ENCODE measurements at regions not wholly inside any gene's neighbourhood (a gene's known extent, or its start where the extent isn't known, plus 50 kb on each side); places are given as distances from the start of the nearest gene placed in this dataset.
A peak's percentile ranks its signal among the peaks of the same experiment; 100 is the strongest.
"Not testable (repeated sequence)": the region's sequence is repeated elsewhere in the genome, so short reads cannot be mapped to it uniquely, and the experiment has no call there.

- no peaks in the 10 kb centered on the region for H3K9me3 Mint-ChIP-seq
- Histone ChIP-seq H3K9me3 (ENCODE audit: control insufficient read depth, low read length) (no peaks in the 10 kb centered on the region), H3K9ac (ENCODE audit: extremely low read depth, low read length, poor library complexity, severe bottlenecking) (no peak overlapping the region), H3K4me3 (ENCODE audit: low read length) (no peak overlapping the region), H3K27me3 (ENCODE audit: control insufficient read depth, insufficient read depth, low read length, poor library complexity, severe bottlenecking) (no peaks in the 10 kb centered on the region), H3K4me1 (ENCODE audit: control insufficient read depth, insufficient read depth, low read length) (no peaks in the 10 kb centered on the region), H3K27ac (ENCODE audit: low read depth, low read length) (no peak overlapping the region), H3K36me3 (ENCODE audit: control insufficient read depth, insufficient read depth, low read length) (no peaks in the 10 kb centered on the region)
- peak; percentile 75 for TF ChIP-seq CTCF (conservative IDR thresholded peaks at IDR 0.05)
- no peak for DNase-seq
- H3K27me3 Mint-ChIP-seq (ENCODE audit: insufficient read depth), result no peaks in the 10 kb centered on the region
- no peaks in the 10 kb centered on the region for H3K4me1 Mint-ChIP-seq
- no peak overlapping the region for H3K27ac Mint-ChIP-seq
- no peaks in the 10 kb centered on the region for H3K36me3 Mint-ChIP-seq (ENCODE audit: low read depth)
- H3K4me3 Mint-ChIP-seq, result no peak overlapping the region
These were observed 221.6 kb downstream of the LRRK2 start for GRCh38 chr12:40446385-40446784.

DNA sequence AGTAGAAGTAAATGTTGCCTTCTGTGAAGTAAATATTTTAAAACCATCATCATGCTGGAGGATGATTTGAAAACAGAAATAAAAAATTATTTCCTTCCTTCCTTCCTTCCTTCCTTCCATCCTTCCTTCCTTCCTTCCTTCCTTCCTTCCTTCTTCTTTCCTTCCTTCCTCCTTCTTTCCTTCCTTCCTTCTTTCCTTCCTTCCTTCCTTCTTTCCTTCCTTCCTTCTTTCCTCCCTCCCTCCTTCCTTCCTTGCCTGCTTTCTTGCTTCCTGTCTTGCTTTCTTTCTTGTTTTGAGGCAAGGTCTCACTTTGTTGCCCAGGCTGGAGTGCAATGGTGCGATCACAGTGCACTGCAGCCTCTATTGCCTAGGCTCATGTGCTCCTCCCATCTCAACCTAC is 223.7 kb downstream of the LRRK2 start:
- not testable (repeated sequence) for DNase-seq; H3K9ac ChIP-seq (ENCODE audit: extremely low read depth, low read length, poor library complexity, severe bottlenecking); H3K27ac ChIP-seq (ENCODE audit: low read depth, low read length); H3K4me1 ChIP-seq (ENCODE audit: control insufficient read depth, insufficient read depth, low read length); H3K4me1 Mint-ChIP-seq; H3K4me3 Mint-ChIP-seq; H3K4me3 ChIP-seq (ENCODE audit: low read length); H3K36me3 Mint-ChIP-seq (ENCODE audit: low read depth); H3K9me3 ChIP-seq (ENCODE audit: control insufficient read depth, low read length); H3K27ac Mint-ChIP-seq; H3K36me3 ChIP-seq (ENCODE audit: control insufficient read depth, insufficient read depth, low read length); H3K27me3 ChIP-seq (ENCODE audit: control insufficient read depth, insufficient read depth, low read length, poor library complexity, severe bottlenecking); H3K9me3 Mint-ChIP-seq; H3K27me3 Mint-ChIP-seq (ENCODE audit: insufficient read depth)
- 60 to 86% methylated on average over 1 of the region's 1 CpG for WGBS, 2 experiments (ENCODE audit: insufficient coverage in 1 of 2, insufficient read length in 1 of 2)

- Mint-ChIP-seq H3K36me3 (ENCODE audit: low read depth) (no peaks in the 10 kb centered on the region), H3K9me3 (no peaks in the 10 kb centered on the region), H3K4me1 (no peaks in the 10 kb centered on the region), H3K4me3 (no peak overlapping the region), H3K27ac (no peak overlapping the region), H3K27me3 (ENCODE audit: insufficient read depth) (no peaks in the 10 kb centered on the region)
- no peaks in the 10 kb centered on the region for H3K4me1 ChIP-seq (ENCODE audit: control insufficient read depth, insufficient read depth, low read length)
- no peaks in the 10 kb centered on the region for H3K36me3 ChIP-seq (ENCODE audit: control insufficient read depth, insufficient read depth, low read length)
- no peaks in the 10 kb centered on the region for H3K9me3 ChIP-seq (ENCODE audit: control insufficient read depth, low read length)
- no peaks in the 10 kb centered on the region for H3K27me3 ChIP-seq (ENCODE audit: control insufficient read depth, insufficient read depth, low read length, poor library complexity, severe bottlenecking)
- no peak overlapping the region for H3K27ac ChIP-seq (ENCODE audit: low read depth, low read length)
- TF ChIP-seq CTCF (conservative IDR thresholded peaks at IDR 0.05), result no peak
- 90 to 100% methylated on average over 1 of the region's 1 CpG for WGBS, 2 experiments (ENCODE audit: insufficient coverage in 1 of 2, insufficient read length in 1 of 2)
- no peak overlapping the region for H3K9ac ChIP-seq (ENCODE audit: extremely low read depth, low read length, poor library complexity, severe bottlenecking)
- H3K4me3 ChIP-seq (ENCODE audit: low read length), result no peak overlapping the region
- DNase-seq, result no peak
These were observed 226.9 kb downstream of the LRRK2 start for GRCh38 chr12:40451661-40452060.

DNA sequence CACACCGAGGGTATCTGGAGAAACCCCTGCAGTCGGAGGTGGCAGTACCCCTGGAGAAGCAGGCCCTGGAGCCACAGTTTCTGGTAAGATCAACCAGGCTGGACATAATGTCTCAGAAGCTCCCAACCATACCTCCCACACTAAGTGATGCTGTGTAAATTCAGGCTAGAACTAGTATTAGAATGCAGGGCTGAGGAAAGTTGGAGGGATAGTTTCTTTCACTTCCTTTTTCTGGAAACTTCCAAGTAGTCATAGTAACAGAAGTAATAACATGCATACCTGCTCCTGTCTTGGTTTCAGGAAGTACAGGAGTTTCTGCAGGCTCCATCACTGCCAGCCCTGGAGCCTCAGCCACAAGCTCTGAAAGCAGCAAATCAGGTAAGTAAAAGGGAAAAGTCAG is 228.1 kb upstream of the CNTN1 start:
- Mint-ChIP-seq H3K4me3 (no peak overlapping the region), H3K27ac (peak overlapping the region; percentile 19), H3K9me3 (no peaks in the 10 kb centered on the region), H3K36me3 (ENCODE audit: low read depth) (no peaks in the 10 kb centered on the region), H3K27me3 (ENCODE audit: insufficient read depth) (no peaks in the 10 kb centered on the region), H3K4me1 (no peaks in the 10 kb centered on the region)
- H3K27ac ChIP-seq (ENCODE audit: low read depth, low read length), result no peak overlapping the region
- H3K4me3 ChIP-seq (ENCODE audit: low read length), result no peak overlapping the region
- 83 to 88% methylated on average over 2 of the region's 2 CpGs for WGBS, 2 experiments (ENCODE audit: insufficient coverage in 1 of 2, insufficient read length in 1 of 2)
- H3K9ac ChIP-seq (ENCODE audit: extremely low read depth, low read length, poor library complexity, severe bottlenecking), result no peak overlapping the region
- no peaks in the 10 kb centered on the region for H3K27me3 ChIP-seq (ENCODE audit: control insufficient read depth, insufficient read depth, low read length, poor library complexity, severe bottlenecking)
- H3K4me1 ChIP-seq (ENCODE audit: control insufficient read depth, insufficient read depth, low read length), result no peaks in the 10 kb centered on the region
- H3K9me3 ChIP-seq (ENCODE audit: control insufficient read depth, low read length), result no peaks in the 10 kb centered on the region
- no peak for TF ChIP-seq CTCF (conservative IDR thresholded peaks at IDR 0.05)
- no peaks in the 10 kb centered on the region for H3K36me3 ChIP-seq (ENCODE audit: control insufficient read depth, insufficient read depth, low read length)
- no peak for DNase-seq
